Thyroid gland (tissue), 4 donors: ENCODE measurements at regions not wholly inside any gene's neighbourhood (a gene's known extent, or its start where the extent isn't known, plus 50 kb on each side); places are given as distances from the start of the nearest gene placed in this dataset.
A peak's percentile ranks its signal among the peaks of the same experiment; 100 is the strongest.

Experiments used
- DNase-seq, 2 donors: peaks; one replicate each; pipeline ENCODE4 v3.0.0-alpha.2; 2019
- H3K27ac ChIP-seq, 3 donors: fragments of 200-600 bp; sonication (generic); 1 replicate in 2 of 3; 2 replicates in 1 of 3; pipeline ENCODE4 v1.5.1; 2016 to 2019; ENCODE audit warnings: mild to moderate bottlenecking in 1 of 3, moderate library complexity in 1 of 3
- H3K27me3 ChIP-seq: fragments of 200-600 bp; sonication (generic); one replicate; pipeline ENCODE4 v1.5.1; 2019
- H3K36me3 ChIP-seq, 2 donors: fragments of 200-600 bp; sonication (generic); one replicate each; pipeline ENCODE4 v1.5.1; 2016 to 2019
- H3K4me1 ChIP-seq, 2 donors: fragments of 200-600 bp; sonication (generic); one replicate each; pipeline ENCODE4 v1.5.1; 2017 to 2019
- H3K4me3 ChIP-seq, 3 donors: fragments of 200-600 bp; sonication (generic); replicated peaks in 1 of 3; 1 replicate in 2 of 3; 2 replicates in 1 of 3; pipeline ENCODE4 v1.5.1; 2016; ENCODE audit warnings: mild to moderate bottlenecking in 1 of 3
- H3K9me3 ChIP-seq: fragments of 200-600 bp; sonication (generic); one replicate; pipeline ENCODE4 v1.5.1; 2017
- POLR2A ChIP-seq, 2 donors: fragments of 450-650 bp; IDR thresholded peaks; one replicate each; pipeline ENCODE4 v1.6.1; 2017; ENCODE audit warnings: antibody characterized with exemption in 2 of 2, mild to moderate bottlenecking in 2 of 2, moderate library complexity in 1 of 2
- WGBS, 2 donors: methylation state at CpG; one replicate each; pipeline ENCODE4 v1.1.5; 2017; 5-methylcytosine and 5-hydroxymethylcytosine counted together
- intact Hi-C: fragments of 100-400 bp; cut with DNase I; formaldehyde crosslinking; loops from one replicate; pipeline ENCODE4 v1.15.1; 2023
- TF ChIP-seq, protein P1 (sequence below), 6 experiments: fragments of 200-600 bp in 3 of 6; fragments of 450-650 bp in 3 of 6; sonication (generic) in 3 of 6; IDR thresholded peaks; one replicate each; pipeline ENCODE4 v1.5.1; 2016 to 2019; ENCODE audit warnings: antibody characterized with exemption in 6 of 6, mild to moderate bottlenecking in 2 of 6, inconsistent platforms in 1 of 6, moderate library complexity in 1 of 6

DNA sequence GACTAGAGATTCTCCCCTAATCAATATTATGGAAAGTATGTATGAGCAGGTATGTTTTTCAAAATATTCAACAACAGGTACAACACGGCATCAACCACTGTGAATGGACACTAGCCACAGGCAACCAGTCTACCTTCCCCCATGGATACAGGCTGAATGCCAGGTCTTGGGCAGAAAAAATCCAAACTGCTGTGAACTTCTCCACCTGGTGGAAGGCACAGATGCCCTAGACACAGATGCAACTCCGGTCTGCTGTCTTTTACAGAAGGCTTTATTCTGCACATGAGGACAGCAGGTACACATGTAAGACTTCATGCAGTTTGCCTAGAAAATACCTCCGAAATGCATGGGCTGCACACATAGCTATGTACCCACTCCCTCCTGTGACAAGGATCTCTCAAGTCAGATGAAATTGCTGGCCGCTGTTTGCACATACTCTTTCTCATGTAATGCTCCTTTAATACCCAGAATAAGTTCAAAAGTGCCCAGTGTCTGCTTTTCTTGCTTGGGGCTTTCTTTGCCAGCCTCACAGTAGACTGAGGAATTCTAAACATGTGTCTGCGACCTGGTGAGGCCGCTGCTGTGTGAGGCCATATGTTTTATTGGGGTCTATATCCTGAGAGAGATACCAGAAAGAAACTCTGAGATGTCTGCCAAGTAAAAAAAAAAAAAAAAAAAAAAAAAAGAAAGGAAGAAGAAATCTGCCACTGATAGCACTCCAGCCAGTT is 325.9 kb downstream of the FOXO1 start:
- WGBS, 2 donors: 84 to 93% methylated on average over 6 of the region's 6 CpGs
- H3K36me3 ChIP-seq: no peaks in the 10 kb centered on the region
- DNase-seq: peak in 1 of 2 donors; percentile 6
- no peaks in the 10 kb centered on the region for H3K9me3 ChIP-seq
- H3K27me3 ChIP-seq: no peaks in the 10 kb centered on the region
- intact Hi-C loops: no loop called here
- no peak overlapping the region for H3K4me3 ChIP-seq
- H3K27ac ChIP-seq: no peak overlapping the region
- H3K4me1 ChIP-seq: no peaks in the 10 kb centered on the region
- TF ChIP-seq, protein P1, sequence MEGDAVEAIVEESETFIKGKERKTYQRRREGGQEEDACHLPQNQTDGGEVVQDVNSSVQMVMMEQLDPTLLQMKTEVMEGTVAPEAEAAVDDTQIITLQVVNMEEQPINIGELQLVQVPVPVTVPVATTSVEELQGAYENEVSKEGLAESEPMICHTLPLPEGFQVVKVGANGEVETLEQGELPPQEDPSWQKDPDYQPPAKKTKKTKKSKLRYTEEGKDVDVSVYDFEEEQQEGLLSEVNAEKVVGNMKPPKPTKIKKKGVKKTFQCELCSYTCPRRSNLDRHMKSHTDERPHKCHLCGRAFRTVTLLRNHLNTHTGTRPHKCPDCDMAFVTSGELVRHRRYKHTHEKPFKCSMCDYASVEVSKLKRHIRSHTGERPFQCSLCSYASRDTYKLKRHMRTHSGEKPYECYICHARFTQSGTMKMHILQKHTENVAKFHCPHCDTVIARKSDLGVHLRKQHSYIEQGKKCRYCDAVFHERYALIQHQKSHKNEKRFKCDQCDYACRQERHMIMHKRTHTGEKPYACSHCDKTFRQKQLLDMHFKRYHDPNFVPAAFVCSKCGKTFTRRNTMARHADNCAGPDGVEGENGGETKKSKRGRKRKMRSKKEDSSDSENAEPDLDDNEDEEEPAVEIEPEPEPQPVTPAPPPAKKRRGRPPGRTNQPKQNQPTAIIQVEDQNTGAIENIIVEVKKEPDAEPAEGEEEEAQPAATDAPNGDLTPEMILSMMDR (IDR thresholded peaks at IDR 0.05): no peak
- no peak for TF ChIP-seq POLR2A (IDR thresholded peaks at IDR 0.05)

GRCh38 chr13:40341096-40341471 is 325.4 kb downstream of the FOXO1 start:
- Histone ChIP-seq H3K27me3 (no peaks in the 10 kb centered on the region), H3K36me3 (no peaks in the 10 kb centered on the region), H3K27ac (no peak overlapping the region), H3K9me3 (no peaks in the 10 kb centered on the region), H3K4me3 (no peak overlapping the region), H3K4me1 (no peaks in the 10 kb centered on the region)
- TF ChIP-seq, protein P1 (IDR thresholded peaks at IDR 0.05): no peak
- TF ChIP-seq POLR2A (IDR thresholded peaks at IDR 0.05): no peak
- no peak for DNase-seq
- WGBS, 2 donors: 89 to 91% methylated on average over 1 of the region's 1 CpG
- intact Hi-C loops: no loop called here

DNA sequence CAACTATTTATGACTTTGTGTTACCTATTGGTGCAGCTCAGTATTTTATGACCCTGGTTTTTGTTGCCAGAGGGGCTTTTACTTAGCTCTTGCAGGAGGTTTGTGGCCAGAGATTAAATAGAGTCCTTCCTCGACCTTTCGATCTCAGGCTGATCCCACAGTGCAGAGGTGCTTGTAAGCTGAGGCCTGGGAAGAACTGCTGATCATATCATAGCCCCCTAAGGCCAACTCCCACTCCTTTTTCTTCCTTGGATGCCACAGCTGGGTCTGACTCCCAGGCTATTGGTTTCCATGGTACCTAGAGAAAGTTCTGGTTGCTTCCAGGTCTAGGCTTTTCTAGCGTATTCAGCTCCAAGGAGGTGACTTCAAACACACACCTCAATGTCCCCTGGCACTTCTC is 324.9 kb downstream of the FOXO1 start:
- Histone ChIP-seq H3K36me3 (no peaks in the 10 kb centered on the region), H3K27me3 (no peaks in the 10 kb centered on the region), H3K4me3 (no peak overlapping the region), H3K9me3 (no peaks in the 10 kb centered on the region), H3K27ac (no peak overlapping the region), H3K4me1 (no peaks in the 10 kb centered on the region)
- no peak for DNase-seq
- 98 to 100% methylated on average over 3 of the region's 3 CpGs for WGBS, 2 donors
- intact Hi-C loops: no loop called here
- TF ChIP-seq, protein P1 (IDR thresholded peaks at IDR 0.05): no peak
- TF ChIP-seq POLR2A (IDR thresholded peaks at IDR 0.05): no peak

DNA sequence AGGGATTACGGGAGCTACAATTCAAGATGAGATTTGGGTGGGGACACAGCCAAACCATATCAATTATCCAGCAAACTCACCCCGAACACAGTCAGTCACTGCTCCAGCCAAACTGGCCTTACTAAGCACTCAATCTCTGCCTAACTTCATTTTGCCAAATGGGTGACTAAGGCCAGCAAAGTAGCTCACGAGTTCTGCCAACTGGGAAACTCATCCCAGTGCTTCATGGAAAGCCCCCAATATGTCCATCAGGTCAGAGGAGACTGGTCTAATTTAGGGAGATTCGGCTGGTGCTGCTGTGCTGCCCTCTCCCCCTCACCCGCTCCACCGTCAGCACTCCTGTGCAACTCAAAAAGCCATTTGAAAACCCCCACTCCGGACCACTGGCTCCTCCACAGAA is 324.0 kb downstream of the FOXO1 start:
- Histone ChIP-seq H3K27ac (no peak overlapping the region), H3K4me1 (no peaks in the 10 kb centered on the region), H3K27me3 (no peaks in the 10 kb centered on the region), H3K4me3 (no peak overlapping the region), H3K36me3 (no peaks in the 10 kb centered on the region), H3K9me3 (no peaks in the 10 kb centered on the region)
- TF ChIP-seq POLR2A (IDR thresholded peaks at IDR 0.05): no peak
- TF ChIP-seq, protein P1 (IDR thresholded peaks at IDR 0.05): no peak
- intact Hi-C loops: no loop called here
- no peak for DNase-seq
- 90 to 95% methylated on average over 7 of the region's 7 CpGs for WGBS, 2 donors

- intact Hi-C loops: no loop called here
- no peak for DNase-seq
- H3K9me3 ChIP-seq: no peaks in the 10 kb centered on the region
- H3K4me3 ChIP-seq: no peak overlapping the region
- H3K27ac ChIP-seq: no peak overlapping the region
- WGBS, 2 donors: 91 to 95% methylated on average over 3 of the region's 3 CpGs
- H3K27me3 ChIP-seq: no peaks in the 10 kb centered on the region
- no peak for TF ChIP-seq POLR2A (IDR thresholded peaks at IDR 0.05)
- TF ChIP-seq, protein P1 (IDR thresholded peaks at IDR 0.05): no peak
- H3K36me3 ChIP-seq: no peaks in the 10 kb centered on the region
- H3K4me1 ChIP-seq: no peaks in the 10 kb centered on the region
Observed at GRCh38 chr13:40342901-40343300, 323.5 kb downstream of the FOXO1 start.
